ENCODE measurements at regions not wholly inside any gene's neighbourhood (a gene's known extent, or its start where the extent isn't known, plus 50 kb on each side); places are given as distances from the start of the nearest gene placed in this dataset.
"Not testable (repeated sequence)": the region's sequence is repeated elsewhere in the genome, so short reads cannot be mapped to it uniquely, and the experiment has no call there.

DNA sequence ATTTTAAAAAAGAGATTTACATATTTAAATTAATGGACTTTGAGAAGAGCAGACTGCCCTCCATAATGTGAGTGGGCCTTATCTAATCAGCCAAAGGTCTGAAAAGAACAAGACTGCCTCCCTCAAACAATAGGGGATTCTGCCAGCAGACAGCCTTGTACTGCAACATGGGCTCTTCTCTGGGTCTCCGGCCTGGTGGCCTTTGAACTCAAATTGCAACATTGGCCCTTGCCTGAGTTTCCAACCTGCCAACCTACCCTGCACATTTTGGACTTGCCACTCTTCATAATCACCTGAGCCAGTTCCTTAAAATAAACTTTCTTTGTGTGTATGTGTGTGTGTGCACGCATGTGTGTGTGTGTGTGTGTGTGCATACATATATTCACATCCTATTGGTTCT is 90.8 kb upstream of the OTUD4 start:
- TF ChIP-seq, protein P1, sequence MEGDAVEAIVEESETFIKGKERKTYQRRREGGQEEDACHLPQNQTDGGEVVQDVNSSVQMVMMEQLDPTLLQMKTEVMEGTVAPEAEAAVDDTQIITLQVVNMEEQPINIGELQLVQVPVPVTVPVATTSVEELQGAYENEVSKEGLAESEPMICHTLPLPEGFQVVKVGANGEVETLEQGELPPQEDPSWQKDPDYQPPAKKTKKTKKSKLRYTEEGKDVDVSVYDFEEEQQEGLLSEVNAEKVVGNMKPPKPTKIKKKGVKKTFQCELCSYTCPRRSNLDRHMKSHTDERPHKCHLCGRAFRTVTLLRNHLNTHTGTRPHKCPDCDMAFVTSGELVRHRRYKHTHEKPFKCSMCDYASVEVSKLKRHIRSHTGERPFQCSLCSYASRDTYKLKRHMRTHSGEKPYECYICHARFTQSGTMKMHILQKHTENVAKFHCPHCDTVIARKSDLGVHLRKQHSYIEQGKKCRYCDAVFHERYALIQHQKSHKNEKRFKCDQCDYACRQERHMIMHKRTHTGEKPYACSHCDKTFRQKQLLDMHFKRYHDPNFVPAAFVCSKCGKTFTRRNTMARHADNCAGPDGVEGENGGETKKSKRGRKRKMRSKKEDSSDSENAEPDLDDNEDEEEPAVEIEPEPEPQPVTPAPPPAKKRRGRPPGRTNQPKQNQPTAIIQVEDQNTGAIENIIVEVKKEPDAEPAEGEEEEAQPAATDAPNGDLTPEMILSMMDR (IDR thresholded peaks at IDR 0.05; ENCODE audit: partially characterized antibody, unreplicated experiment), result no peak
- H3K4me3 Mint-ChIP-seq (ENCODE audit: unreplicated experiment), result no peak overlapping the region
- no peaks in the 10 kb centered on the region for H3K9me3 Mint-ChIP-seq (ENCODE audit: unreplicated experiment)
- DNase-seq, result no peak
- H3K27me3 Mint-ChIP-seq (ENCODE audit: unreplicated experiment), result no peaks in the 10 kb centered on the region
- no peaks in the 10 kb centered on the region for H3K4me1 Mint-ChIP-seq (ENCODE audit: low read depth, unreplicated experiment)
- no peak overlapping the region for H3K27ac Mint-ChIP-seq (ENCODE audit: unreplicated experiment)
- H3K36me3 Mint-ChIP-seq (ENCODE audit: unreplicated experiment), result no peaks in the 10 kb centered on the region

GRCh38 chr4:145266881-145267280 is 86.5 kb upstream of the OTUD4 start:
- TF ChIP-seq, protein P1 (IDR thresholded peaks at IDR 0.05; ENCODE audit: partially characterized antibody, unreplicated experiment), result no peak
- no peaks in the 10 kb centered on the region for H3K4me1 Mint-ChIP-seq (ENCODE audit: low read depth, unreplicated experiment)
- H3K36me3 Mint-ChIP-seq (ENCODE audit: unreplicated experiment), result no peaks in the 10 kb centered on the region

DNA sequence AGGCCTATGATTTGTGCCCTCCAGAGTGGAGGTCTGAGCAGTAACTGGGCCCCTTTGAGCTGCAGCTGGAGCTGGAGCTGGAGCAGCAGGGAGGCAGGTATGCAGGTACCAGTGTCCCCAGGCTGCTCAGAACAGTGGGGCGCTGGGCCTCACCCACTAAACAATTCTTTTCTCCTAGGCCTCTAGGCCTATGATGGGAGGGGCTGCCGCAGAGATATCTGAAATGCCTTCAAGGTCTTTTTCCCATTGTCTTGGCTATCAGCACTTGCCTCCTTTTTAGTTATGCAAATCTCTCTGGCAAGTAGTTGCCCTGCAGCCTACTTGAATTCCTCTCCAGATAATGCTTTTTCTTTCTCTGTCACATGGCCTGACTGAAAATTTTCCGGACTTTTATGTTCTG is 79.7 kb upstream of the OTUD4 start:
- TF ChIP-seq, protein P1 (IDR thresholded peaks at IDR 0.05; ENCODE audit: partially characterized antibody, unreplicated experiment), result no peak
- H3K9me3 Mint-ChIP-seq (ENCODE audit: unreplicated experiment), result no peaks in the 10 kb centered on the region
- H3K4me1 Mint-ChIP-seq (ENCODE audit: low read depth, unreplicated experiment), result no peaks in the 10 kb centered on the region
- no peaks in the 10 kb centered on the region for H3K27me3 Mint-ChIP-seq (ENCODE audit: unreplicated experiment)
- no peaks in the 10 kb centered on the region for H3K36me3 Mint-ChIP-seq (ENCODE audit: unreplicated experiment)
- no peak overlapping the region for H3K27ac Mint-ChIP-seq (ENCODE audit: unreplicated experiment)
- no peak for DNase-seq
- no peak overlapping the region for H3K4me3 Mint-ChIP-seq (ENCODE audit: unreplicated experiment)

More at GRCh38 chr4:145266881-145267280, 86.5 kb upstream of the OTUD4 start:
- DNase-seq, result no peak
- no peak overlapping the region for H3K4me3 Mint-ChIP-seq (ENCODE audit: unreplicated experiment)
- H3K9me3 Mint-ChIP-seq (ENCODE audit: unreplicated experiment), result no peaks in the 10 kb centered on the region
- H3K27ac Mint-ChIP-seq (ENCODE audit: unreplicated experiment), result no peak overlapping the region
- H3K27me3 Mint-ChIP-seq (ENCODE audit: unreplicated experiment), result no peaks in the 10 kb centered on the region

DNA sequence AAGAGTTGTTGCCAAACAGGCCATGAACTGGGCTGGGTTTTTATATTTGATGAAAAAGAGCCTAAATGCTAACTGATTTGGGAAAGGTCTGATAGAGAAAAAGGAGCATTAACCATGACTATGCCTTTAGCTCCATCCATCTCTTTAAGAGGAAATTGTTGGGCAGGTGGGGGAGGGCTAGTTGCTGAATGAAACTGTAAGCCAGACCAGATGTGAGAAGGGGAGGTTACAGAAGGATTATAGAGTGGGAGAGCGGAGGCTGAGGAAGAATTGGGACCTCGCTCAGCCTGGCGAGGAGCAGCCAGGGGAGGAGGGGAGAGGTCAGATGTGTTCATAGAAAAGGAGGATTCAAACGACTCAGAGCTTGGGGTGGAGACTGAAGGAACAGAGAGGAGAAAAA is 74.9 kb upstream of the OTUD4 start:
- H3K36me3 Mint-ChIP-seq (ENCODE audit: unreplicated experiment); H3K4me1 Mint-ChIP-seq (ENCODE audit: low read depth, unreplicated experiment); H3K9me3 Mint-ChIP-seq (ENCODE audit: unreplicated experiment); DNase-seq; H3K27me3 Mint-ChIP-seq (ENCODE audit: unreplicated experiment); H3K27ac Mint-ChIP-seq (ENCODE audit: unreplicated experiment); H3K4me3 Mint-ChIP-seq (ENCODE audit: unreplicated experiment): not testable (repeated sequence)

- Mint-ChIP-seq H3K36me3 (ENCODE audit: unreplicated experiment) (no peaks in the 10 kb centered on the region), H3K27ac (ENCODE audit: unreplicated experiment) (no peak overlapping the region), H3K9me3 (ENCODE audit: unreplicated experiment) (no peaks in the 10 kb centered on the region), H3K4me1 (ENCODE audit: low read depth, unreplicated experiment) (no peaks in the 10 kb centered on the region), H3K27me3 (ENCODE audit: unreplicated experiment) (no peaks in the 10 kb centered on the region), H3K4me3 (ENCODE audit: unreplicated experiment) (no peak overlapping the region)
- TF ChIP-seq, protein P1 (IDR thresholded peaks at IDR 0.05; ENCODE audit: partially characterized antibody, unreplicated experiment), result no peak
- DNase-seq, result no peak
These were observed 71.8 kb upstream of the OTUD4 start for GRCh38 chr4:145252190-145252589.

DNA sequence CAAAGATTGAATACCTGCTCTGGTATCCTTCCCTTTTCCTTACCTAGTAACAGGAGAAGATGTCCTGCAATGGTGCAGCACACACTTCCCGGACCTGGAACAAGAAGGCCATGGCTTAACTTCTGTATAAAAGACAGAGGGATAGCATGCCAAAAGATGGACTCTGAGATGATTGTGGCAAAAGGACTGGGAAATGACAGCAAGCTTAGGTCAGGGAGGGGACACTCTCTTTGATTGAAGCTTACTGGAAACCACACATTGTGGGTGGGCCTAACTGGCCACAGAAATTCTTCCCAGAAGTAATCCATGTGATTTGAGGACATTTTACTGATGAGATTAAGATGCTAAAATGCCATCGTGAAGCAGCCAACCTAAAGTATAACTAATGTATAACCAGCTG is 71.0 kb upstream of the OTUD4 start:
- Mint-ChIP-seq H3K36me3 (ENCODE audit: unreplicated experiment) (no peaks in the 10 kb centered on the region), H3K4me3 (ENCODE audit: unreplicated experiment) (no peak overlapping the region), H3K4me1 (ENCODE audit: low read depth, unreplicated experiment) (no peaks in the 10 kb centered on the region), H3K27ac (ENCODE audit: unreplicated experiment) (no peak overlapping the region), H3K27me3 (ENCODE audit: unreplicated experiment) (no peaks in the 10 kb centered on the region), H3K9me3 (ENCODE audit: unreplicated experiment) (no peaks in the 10 kb centered on the region)
- TF ChIP-seq, protein P1 (IDR thresholded peaks at IDR 0.05; ENCODE audit: partially characterized antibody, unreplicated experiment), result no peak
- no peak for DNase-seq
